AG10803 (cell line): ENCODE measurements at regions not wholly inside any gene's neighbourhood (a gene's known extent, or its start where the extent isn't known, plus 50 kb on each side); places are given as distances from the start of the nearest gene placed in this dataset.

Source experiments
- DNase-seq: peaks from one replicate; pipeline ENCODE4 v3.0.0; 2010; ENCODE audit warnings: low read depth
- H3K4me3 ChIP-seq: 2 replicates; pipeline ENCODE4 v1.5.1; 2011; ENCODE audit warnings: mild to moderate bottlenecking, low read length, control low read depth
- CTCF ChIP-seq: conservative IDR thresholded peaks from 2 replicates; pipeline ENCODE4 v1.5.1; 2011; ENCODE audit warnings: mild to moderate bottlenecking, low read length, control low read depth, inconsistent platforms

GRCh38 chr5:13408616-13409015 lies 535.9 kb downstream of the DNAH5 start:
- DNase-seq, result peak; percentile 23
- H3K4me3 ChIP-seq, result no peak overlapping the region
- no peak for TF ChIP-seq CTCF

DNA sequence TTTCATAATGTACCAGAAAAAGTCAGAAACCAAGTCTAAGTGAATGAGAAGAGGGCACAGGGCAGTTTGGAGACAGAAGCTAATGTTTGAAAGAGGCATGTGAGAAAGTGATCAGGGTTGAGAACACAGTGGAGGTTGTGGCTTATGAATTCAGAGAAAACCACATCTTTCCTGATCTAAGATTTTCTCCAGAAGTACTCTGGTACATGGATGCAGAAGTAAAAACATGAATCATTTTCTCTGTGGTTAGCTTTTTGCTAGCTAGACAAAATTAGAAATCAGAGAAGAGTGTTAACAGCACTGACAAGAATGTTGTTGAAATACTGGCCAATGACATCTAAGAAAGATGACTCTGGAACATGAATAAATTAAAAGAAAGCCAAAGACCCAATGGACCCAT lies 541.1 kb downstream of the DNAH5 start:
- no peak overlapping the region for H3K4me3 ChIP-seq
- DNase-seq, result no peak
- no peak for TF ChIP-seq CTCF

- no peak for TF ChIP-seq CTCF
- no peak for DNase-seq
- H3K4me3 ChIP-seq, result no peak overlapping the region
Observed at GRCh38 chr5:13385066-13385465, 559.4 kb downstream of the DNAH5 start.

DNA sequence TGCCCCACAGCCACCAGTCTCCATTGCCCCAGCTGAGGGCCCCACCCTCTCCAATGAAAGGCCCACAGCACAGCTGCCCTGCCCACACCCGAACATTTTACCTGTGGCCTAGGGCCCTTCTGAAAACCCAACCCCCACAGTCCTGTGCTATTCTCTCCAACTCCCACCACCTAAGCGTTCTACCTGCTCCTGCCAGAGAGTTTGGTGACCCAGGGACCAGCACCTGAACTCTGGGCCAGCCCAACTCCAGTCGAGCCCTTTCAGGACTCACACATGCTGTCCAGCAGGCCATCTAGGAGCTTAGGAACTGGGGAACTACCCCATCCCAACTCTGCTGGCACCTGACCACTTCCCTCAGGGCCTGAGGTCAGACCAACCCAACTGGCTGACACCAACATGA lies 562.3 kb downstream of the DNAH5 start:
- TF ChIP-seq CTCF, result no peak
- no peak overlapping the region for H3K4me3 ChIP-seq
- no peak for DNase-seq

DNA sequence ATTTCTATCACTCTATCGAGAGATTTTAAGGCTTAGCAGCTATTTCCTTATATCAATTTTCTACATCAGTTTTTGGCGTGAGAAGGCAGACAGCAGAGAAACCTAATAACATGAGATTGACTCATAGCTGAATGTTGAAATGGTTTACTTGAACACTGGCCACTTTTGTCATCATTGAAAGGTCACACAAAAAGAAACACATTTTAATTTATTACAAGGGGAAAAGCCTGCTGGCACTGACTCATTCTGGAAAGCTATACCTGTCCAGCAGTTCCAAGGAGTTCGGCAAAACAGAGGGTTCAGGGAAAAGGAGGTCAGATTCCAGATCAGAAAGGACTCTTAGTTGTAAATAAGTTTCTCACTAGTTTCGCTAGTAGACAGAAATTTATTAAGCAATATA lies 566.4 kb downstream of the DNAH5 start:
- no peak for DNase-seq
- no peak for TF ChIP-seq CTCF
- no peak overlapping the region for H3K4me3 ChIP-seq

DNA sequence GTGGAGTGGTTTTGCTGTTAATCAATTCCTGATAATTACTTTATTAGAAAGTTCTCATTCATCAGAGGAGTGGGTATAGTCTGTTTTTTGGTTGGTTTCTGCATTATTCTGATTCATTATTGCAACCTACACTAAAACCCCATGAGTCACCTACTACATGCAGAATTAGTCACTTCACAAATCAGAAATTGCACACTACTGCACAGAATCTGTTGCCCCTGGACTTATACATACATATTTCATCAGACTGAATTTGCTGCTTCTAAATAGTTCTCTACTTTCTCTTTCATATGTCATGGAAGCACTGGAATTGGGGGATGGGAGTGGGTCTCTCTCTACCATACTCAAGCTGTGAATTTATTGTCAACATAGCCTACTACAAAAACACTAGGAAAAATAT lies 585.1 kb downstream of the DNAH5 start:
- TF ChIP-seq CTCF, result no peak
- peak; percentile 53 for DNase-seq
- H3K4me3 ChIP-seq, result no peak overlapping the region

- no peak overlapping the region for H3K4me3 ChIP-seq
- no peak for DNase-seq
- TF ChIP-seq CTCF, result no peak
Observed at GRCh38 chr5:13358342-13358741, 586.1 kb downstream of the DNAH5 start.
